ENCODE measurements at regions not wholly inside any gene's neighbourhood (a gene's known extent, or its start where the extent isn't known, plus 50 kb on each side); places are given as distances from the start of the nearest gene placed in this dataset.

DNA sequence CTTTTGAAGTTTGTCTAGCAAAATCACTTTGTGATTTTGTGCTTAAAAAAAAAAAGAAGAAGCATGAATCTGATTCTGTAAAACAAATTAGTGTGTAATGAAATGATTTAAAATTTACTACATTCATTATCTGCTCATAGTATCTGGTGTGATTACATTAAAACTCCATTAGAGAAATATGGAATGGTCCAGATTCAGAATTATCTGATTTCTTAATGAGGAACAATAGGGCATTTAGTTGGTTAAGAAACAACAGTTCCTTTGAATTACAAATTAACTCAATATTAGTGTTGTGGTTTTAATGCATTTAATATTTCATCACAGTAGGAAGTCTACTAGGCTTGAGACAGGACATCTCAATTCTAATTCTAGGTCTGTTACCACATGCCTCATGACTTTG is 57.9 kb upstream of the PDHA1 start:
- TF ChIP-seq CTCF (IDR thresholded peaks at IDR 0.05) (no peak), EP300 (IDR thresholded peaks at IDR 0.05) (no peak)
